ENCODE measurements at regions not wholly inside any gene's neighbourhood (a gene's known extent, or its start where the extent isn't known, plus 50 kb on each side); places are given as distances from the start of the nearest gene placed in this dataset.

- H2BK20ac ChIP-seq (ENCODE audit: low read length) = no peak overlapping the region
- H3K79me2 ChIP-seq (ENCODE audit: control insufficient read depth in 1 of 2, insufficient read depth in 2 of 2, low read length in 2 of 2) = no peaks in the 10 kb centered on the region; a peak in 1 of 4 replicates
- POLR2A ChIA-PET (ENCODE audit: partially characterized antibody) = no interaction called here
- no peaks in the 10 kb centered on the region for H4K20me1 ChIP-seq (replicated peaks in 1 of 2; ENCODE audit: control insufficient read depth in 1 of 2, insufficient read depth in 2 of 2, low read length in 2 of 2)
- no peak overlapping the region for H3K4me3 ChIP-seq (ENCODE audit: extremely low read depth in 1 of 4, insufficient read depth in 2 of 4, low read depth in 3 of 4, low read length in 4 of 4)
- H2AFZ ChIP-seq (ENCODE audit: low read length) = no peak overlapping the region
- H4K91ac ChIP-seq (replicated peaks; ENCODE audit: insufficient read length, low read length) = no peak overlapping the region
- peaks cover 10 to 24% (median 17%) of the 10 kb centered on the region in 4 experiments for H3K4me1 ChIP-seq (replicated peaks in 1 of 4; ENCODE audit: control insufficient read depth in 3 of 4, insufficient read depth in 4 of 4, low read length in 3 of 4)
- no peak overlapping the region for H2BK5ac ChIP-seq (ENCODE audit: low read depth, low read length)
- no peak overlapping the region for H2AK5ac ChIP-seq (ENCODE audit: low read depth, low read length)
- no peak for FAIRE-seq
- no peak overlapping the region for H3K27ac ChIP-seq (ENCODE audit: low read depth, low read length)
- no peaks in the 10 kb centered on the region; the same call in 1 of the 2 replicates for H3K23me2 ChIP-seq (ENCODE audit: low read depth, low read length)
- no peak overlapping the region for H3K4me2 ChIP-seq (ENCODE audit: insufficient read depth in 1 of 2, low read depth in 2 of 2, low read length in 2 of 2)
- no peak overlapping the region for H3K14ac ChIP-seq (ENCODE audit: insufficient read length)
- 0 out of 7 replicates have a peak, but pooled peaks cover 0 to 2% (median 0%) of the 10 kb centered on the region in 4 experiments for H3K27me3 ChIP-seq (replicated peaks in 1 of 4; ENCODE audit: control insufficient read depth in 3 of 4, extremely low read depth in 1 of 4, insufficient read depth in 3 of 4, low read length in 3 of 4)
- WGBS, 2 experiments (ENCODE audit: extremely low coverage in 1 of 2, insufficient coverage in 1 of 2, insufficient read length in 1 of 2, insufficient replicate concordance in 2 of 2, low coverage in 1 of 2, low lambda C conversion rate in 2 of 2, missing lambda C conversion rate in 1 of 2) = 33% methylated on average over 2 of the region's 2 CpGs; no CpG with 5 or more reads in 1 of the 2 experiments
- H3K4ac ChIP-seq (replicated peaks; ENCODE audit: insufficient read length, low read depth, low read length) = no peak overlapping the region
- no peak overlapping the region for H2BK120ac ChIP-seq (replicated peaks; ENCODE audit: low read depth, low read length)
- H3K36me3 ChIP-seq (ENCODE audit: control insufficient read depth in 2 of 4, insufficient read depth in 4 of 4, low read length in 3 of 4) = no peaks in the 10 kb centered on the region
- H4K8ac ChIP-seq (ENCODE audit: extremely low read depth, insufficient read depth, low read length) = no peak overlapping the region
- peaks cover 0 to 6% of the 10 kb centered on the region in 2 experiments; a peak in 2 of 4 replicates for H3K9me3 ChIP-seq (ENCODE audit: insufficient read depth in 2 of 2, low read depth in 1 of 2, low read length in 1 of 2)
- CTCF ChIA-PET (ENCODE audit: partially characterized antibody) = no interaction called here
- no peak overlapping the region for H3K56ac ChIP-seq (replicated peaks; ENCODE audit: insufficient read length, low read depth, low read length)
- no peak overlapping the region; the same call in 1 of the 2 replicates for H3K18ac ChIP-seq (ENCODE audit: extremely low read depth, low read length)
- H4K5ac ChIP-seq (ENCODE audit: insufficient read length, low read depth, low read length) = no peak overlapping the region
- DNase-seq (ENCODE audit: low read depth in 1 of 2, low spot score in 2 of 2) = no peak
- no peak overlapping the region for H3K9ac ChIP-seq (replicated peaks in 1 of 4; ENCODE audit: extremely low read depth in 1 of 4, low read depth in 3 of 4, low read length in 3 of 4)
- no peak overlapping the region for H3K23ac ChIP-seq (ENCODE audit: insufficient read length)
- H3K79me1 ChIP-seq (ENCODE audit: low read depth, low read length) = no peaks in the 10 kb centered on the region
- no peak overlapping the region for H2BK15ac ChIP-seq (ENCODE audit: low read length)
- no peak overlapping the region for H2BK12ac ChIP-seq (ENCODE audit: low read depth, low read length)
- no peak for TF ChIP-seq EP300 (IDR thresholded peaks at IDR 0.05; ENCODE audit: borderline replicate concordance in 1 of 2, low read depth in 2 of 2, low read length in 2 of 2)
- TF ChIP-seq USF2 (IDR thresholded peaks at IDR 0.05; ENCODE audit: low read length) = no peak
- TF ChIP-seq TBP (IDR thresholded peaks at IDR 0.05; ENCODE audit: low read depth, low read length) = no peak
- no peak for TF ChIP-seq SRF (IDR thresholded peaks at IDR 0.05; ENCODE audit: low read depth, low read length)
- no peak for TF ChIP-seq POLR2AphosphoS5 (IDR thresholded peaks at IDR 0.05; ENCODE audit: low read depth, low read length)
- TF ChIP-seq HDAC6 (IDR thresholded peaks at IDR 0.05; ENCODE audit: low read depth, low read length) = no peak
- no peak for TF ChIP-seq TAF1 (IDR thresholded peaks at IDR 0.05; ENCODE audit: low read depth, low read length)
- no peak for TF ChIP-seq TEAD4 (IDR thresholded peaks at IDR 0.05; ENCODE audit: low read depth, low read length)
- TF ChIP-seq E2F6 (IDR thresholded peaks at IDR 0.05) = no peak
- TF ChIP-seq MAX (IDR thresholded peaks at IDR 0.05) = no peak
- TF ChIP-seq EZH2 (IDR thresholded peaks at IDR 0.05; ENCODE audit: low read depth, low read length, severe bottlenecking) = no peak
- TF ChIP-seq RNF2 (IDR thresholded peaks at IDR 0.05; ENCODE audit: borderline replicate concordance, low read depth, low read length, missing control alignments, poor library complexity, severe bottlenecking) = no peak
Measured at GRCh38 chr18:8945514-8945913, 157.0 kb upstream of the NDUFV2 start.

All from H1 (cell line).